K562 (cell line): ENCODE measurements at regions not wholly inside any gene's neighbourhood (a gene's known extent, or its start where the extent isn't known, plus 50 kb on each side); places are given as distances from the start of the nearest gene placed in this dataset.

Source experiments
- AFF1 ChIP-seq, 2 experiments: fragments of 450-650 bp; IDR thresholded peaks; 2 replicates each; pipeline ENCODE4 v1.6.1; 2018; ENCODE audit warnings: mild to moderate bottlenecking in 2 of 2, low read depth in 1 of 2; ENCODE audit not compliant: partially characterized antibody in 2 of 2
- BACH1 ChIP-seq: fragments of 200-800 bp; sonication (Bioruptor generic); IDR thresholded peaks from 2 replicates; pipeline ENCODE4 v1.6.1; 2016; ENCODE audit warnings: missing genetic modification characterization, missing compliant biosample characterization
- CHCHD3 ChIP-seq: fragments of 250-450 bp; sonication (Bioruptor Pico); IDR thresholded peaks from 2 replicates; pipeline ENCODE4 v2.1.2; 2022; ENCODE audit warnings: mild to moderate bottlenecking
- GTF2E2 ChIP-seq: fragments of 200-800 bp; sonication (Bioruptor generic); IDR thresholded peaks from 2 replicates; pipeline ENCODE4 v1.6.1; 2016; ENCODE audit warnings: missing genetic modification characterization, missing compliant biosample characterization
- MECOM ChIP-seq: fragments of 250-450 bp; sonication (Bioruptor Pico); IDR thresholded peaks from 2 replicates; pipeline ENCODE4 v1.8.0; 2022; ENCODE audit warnings: inconsistent platforms
- NR0B1 ChIP-seq: fragments of 450-650 bp; IDR thresholded peaks from one replicate; pipeline ENCODE4 v1.6.1; 2018; ENCODE audit warnings: mild to moderate bottlenecking, moderate library complexity; ENCODE audit not compliant: partially characterized antibody
- RFX5 ChIP-seq: IDR thresholded peaks from 2 replicates; pipeline ENCODE4 v1.6.1; 2011; ENCODE audit warnings: low read depth, mild to moderate bottlenecking, improper control_type of control experiment, low read length
- SNIP1 ChIP-seq: fragments of 450-650 bp; IDR thresholded peaks from 2 replicates; pipeline ENCODE4 v1.7.1; 2017; ENCODE audit warnings: low read depth, mild to moderate bottlenecking
- SRF ChIP-seq, 2 experiments: fragments of 250-450, 450-650 bp in 1 of 2; sonication (Bioruptor Pico) in 1 of 2; sonication (generic) in 1 of 2; formaldehyde crosslinking; IDR thresholded peaks; 2 replicates each; pipeline versions ENCODE4 v1.5.0 to v1.5.1; 2020 to 2022; ENCODE audit warnings: mild to moderate bottlenecking in 1 of 2, missing genetic modification reagents in 1 of 2
- THRAP3 ChIP-seq: fragments of 450-650 bp; IDR thresholded peaks from 2 replicates; pipeline ENCODE4 v1.6.1; 2016; ENCODE audit warnings: mild to moderate bottlenecking, inconsistent platforms, borderline replicate concordance
- YBX1 ChIP-seq: fragments of 450-650 bp; IDR thresholded peaks from 2 replicates; pipeline ENCODE4 v1.7.1; 2016; ENCODE audit warnings: mild to moderate bottlenecking
- ZBTB12 ChIP-seq: fragments of 250-450 bp; sonication (Bioruptor Pico); IDR thresholded peaks from 2 replicates; pipeline ENCODE4 v1.4.0; 2020
- ZFX ChIP-seq: sonication (generic); formaldehyde crosslinking; IDR thresholded peaks from 2 replicates; pipeline ENCODE4 v1.8.0; 2022; ENCODE audit warnings: mild to moderate bottlenecking, missing genetic modification reagents, moderate library complexity
- ZKSCAN3 ChIP-seq: fragments of 250-450 bp; sonication (Bioruptor Pico); IDR thresholded peaks from 2 replicates; pipeline ENCODE4 v1.4.0; 2020
- ZNF41 ChIP-seq: fragments of 250-450 bp; sonication (Bioruptor Pico); conservative IDR thresholded peaks from 2 replicates; pipeline ENCODE4 v1.4.0; 2020; ENCODE audit warnings: mild to moderate bottlenecking
- ZNF445 ChIP-seq: fragments of 250-450 bp; sonication (Bioruptor Pico); IDR thresholded peaks from 2 replicates; pipeline ENCODE4 v1.4.0; 2020; ENCODE audit warnings: low read depth, mild to moderate bottlenecking, moderate library complexity
- ZNF655 ChIP-seq: fragments of 250-450 bp; sonication (Bioruptor Pico); IDR thresholded peaks from 2 replicates; pipeline ENCODE4 v1.5.0; 2021
- ZNF785 ChIP-seq: fragments of 250-450 bp; sonication (Bioruptor Pico); IDR thresholded peaks from 2 replicates; pipeline ENCODE4 v1.4.0; 2020; ENCODE audit warnings: mild to moderate bottlenecking
- TF ChIP-seq, protein P1 (sequence below), 2 experiments: fragments of 200-800 bp in 1 of 2; sonication (Bioruptor generic) in 1 of 2; sonication (generic) in 1 of 2; formaldehyde crosslinking in 1 of 2; IDR thresholded peaks in 1 of 2; conservative IDR thresholded peaks in 1 of 2; 2 replicates each; pipeline versions ENCODE4 v1.5.0 to v1.6.1; 2016 to 2020; ENCODE audit warnings: missing compliant biosample characterization in 1 of 2, missing genetic modification characterization in 1 of 2, missing genetic modification reagents in 1 of 2

DNA sequence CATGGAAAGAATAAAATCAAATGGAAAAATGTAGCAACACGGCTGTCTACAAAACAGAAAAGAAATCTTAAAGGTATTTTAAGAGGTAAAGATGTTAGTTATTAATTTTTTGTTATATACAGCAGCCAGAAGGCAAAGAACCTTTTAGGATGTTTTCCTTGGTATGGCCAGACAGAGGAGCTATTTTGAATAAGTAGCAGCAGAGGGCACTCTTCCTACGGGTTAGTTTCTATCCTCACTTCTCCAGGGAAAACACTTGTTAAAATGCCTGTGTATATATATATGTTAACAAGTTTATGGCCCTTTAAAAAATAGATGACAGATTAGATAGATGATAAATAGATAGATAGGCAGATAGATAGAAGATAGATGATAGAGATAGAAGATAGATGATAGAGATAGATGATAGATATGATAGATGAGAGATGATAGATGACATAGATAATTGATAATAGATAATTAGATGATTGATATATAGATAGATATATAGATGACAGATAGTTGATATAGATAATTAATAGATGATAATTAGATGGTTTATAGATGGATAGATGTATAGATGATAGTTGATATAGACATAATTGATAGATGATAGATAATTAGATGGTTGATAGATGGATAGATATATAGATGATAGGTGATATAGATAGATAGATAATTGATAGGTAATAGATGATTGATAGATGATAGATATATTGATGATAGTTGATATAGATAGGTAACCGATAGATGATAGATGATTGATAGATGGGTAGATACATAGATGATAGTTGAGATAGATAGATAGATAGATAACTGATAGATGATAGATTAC is 57.8 kb upstream of the WIPF3 start (continued):
- no peak for TF ChIP-seq GTF2E2
- TF ChIP-seq RFX5, result no peak
- TF ChIP-seq ZNF445 (CRISPR knock-in tag), result no peak
- no peak for TF ChIP-seq MECOM
- TF ChIP-seq CHCHD3 (CRISPR knock-in tag), result no peak
- TF ChIP-seq BACH1 (tag), result no peak
- TF ChIP-seq AFF1 (IDR thresholded peaks at IDR 0.05; ENCODE audit: low read depth in 1 of 2, partially characterized antibody in 2 of 2), result no peak
- TF ChIP-seq ZKSCAN3 (CRISPR knock-in tag), result no peak
- TF ChIP-seq, protein P1, sequence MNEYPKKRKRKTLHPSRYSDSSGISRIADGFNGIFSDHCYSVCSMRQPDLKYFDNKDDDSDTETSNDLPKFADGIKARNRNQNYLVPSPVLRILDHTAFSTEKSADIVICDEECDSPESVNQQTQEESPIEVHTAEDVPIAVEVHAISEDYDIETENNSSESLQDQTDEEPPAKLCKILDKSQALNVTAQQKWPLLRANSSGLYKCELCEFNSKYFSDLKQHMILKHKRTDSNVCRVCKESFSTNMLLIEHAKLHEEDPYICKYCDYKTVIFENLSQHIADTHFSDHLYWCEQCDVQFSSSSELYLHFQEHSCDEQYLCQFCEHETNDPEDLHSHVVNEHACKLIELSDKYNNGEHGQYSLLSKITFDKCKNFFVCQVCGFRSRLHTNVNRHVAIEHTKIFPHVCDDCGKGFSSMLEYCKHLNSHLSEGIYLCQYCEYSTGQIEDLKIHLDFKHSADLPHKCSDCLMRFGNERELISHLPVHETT (CRISPR knock-in tag; conservative IDR thresholded peaks at IDR 0.05 in 1 of 2, IDR thresholded peaks at IDR 0.05 in 1 of 2), result no peak
- no peak for TF ChIP-seq SNIP1
- no peak for TF ChIP-seq YBX1
- TF ChIP-seq SRF (CRISPR knock-in tag; IDR thresholded peaks at IDR 0.05), result no peak
- no peak for TF ChIP-seq ZNF785 (CRISPR knock-in tag)
- TF ChIP-seq THRAP3, result peak; percentile 75
- TF ChIP-seq ZNF41 (CRISPR knock-in tag), result no peak
- TF ChIP-seq ZBTB12, result no peak
- TF ChIP-seq NR0B1, result no peak
- no peak for TF ChIP-seq ZFX (CRISPR knock-in tag)
- no peak for TF ChIP-seq ZNF655
